ENCODE measurements at regions not wholly inside any gene's neighbourhood (a gene's known extent, or its start where the extent isn't known, plus 50 kb on each side); places are given as distances from the start of the nearest gene placed in this dataset.

- Mint-ChIP-seq H3K4me3 (no peak overlapping the region), H3K9me3 (peaks cover 7% of the 10 kb centered on the region), H3K36me3 (ENCODE audit: insufficient read depth) (no peaks in the 10 kb centered on the region), H3K27me3 (no peaks in the 10 kb centered on the region), H3K27ac (ENCODE audit: low read depth) (no peak overlapping the region), H3K4me1 (no peaks in the 10 kb centered on the region)
- no peak for DNase-seq (ENCODE audit: low spot score in 2 of 2)
- ATAC-seq (replicated peaks; ENCODE audit: extremely low read depth, poor library complexity, severe bottlenecking) = no peak
Observed at GRCh38 chr18:42137693-42138375, 182.8 kb downstream of the PIK3C3 start.

GRCh38 chr18:42141439-42141838 lies 186.4 kb downstream of the PIK3C3 start:
- Mint-ChIP-seq H3K36me3 (ENCODE audit: insufficient read depth) (no peaks in the 10 kb centered on the region), H3K27ac (ENCODE audit: low read depth) (no peak overlapping the region), H3K4me1 (no peaks in the 10 kb centered on the region)

GRCh38 chr18:42155024-42155423 lies 200.0 kb downstream of the PIK3C3 start:
- Mint-ChIP-seq H3K36me3 (ENCODE audit: insufficient read depth) (no peaks in the 10 kb centered on the region), H3K4me3 (no peak overlapping the region), H3K4me1 (no peaks in the 10 kb centered on the region), H3K27ac (ENCODE audit: low read depth) (no peak overlapping the region), H3K27me3 (no peaks in the 10 kb centered on the region), H3K9me3 (no peaks in the 10 kb centered on the region)
- ATAC-seq (replicated peaks; ENCODE audit: extremely low read depth, poor library complexity, severe bottlenecking) = no peak
- no peak for DNase-seq (ENCODE audit: low spot score in 2 of 2)

More at GRCh38 chr18:42141439-42141838, 186.4 kb downstream of the PIK3C3 start:
- no peak overlapping the region for H3K4me3 Mint-ChIP-seq
- no peaks in the 10 kb centered on the region for H3K27me3 Mint-ChIP-seq
- peaks cover 7% of the 10 kb centered on the region for H3K9me3 Mint-ChIP-seq
- no peak for DNase-seq (ENCODE audit: low spot score in 2 of 2)
- ATAC-seq (replicated peaks; ENCODE audit: extremely low read depth, poor library complexity, severe bottlenecking) = no peak

DNA sequence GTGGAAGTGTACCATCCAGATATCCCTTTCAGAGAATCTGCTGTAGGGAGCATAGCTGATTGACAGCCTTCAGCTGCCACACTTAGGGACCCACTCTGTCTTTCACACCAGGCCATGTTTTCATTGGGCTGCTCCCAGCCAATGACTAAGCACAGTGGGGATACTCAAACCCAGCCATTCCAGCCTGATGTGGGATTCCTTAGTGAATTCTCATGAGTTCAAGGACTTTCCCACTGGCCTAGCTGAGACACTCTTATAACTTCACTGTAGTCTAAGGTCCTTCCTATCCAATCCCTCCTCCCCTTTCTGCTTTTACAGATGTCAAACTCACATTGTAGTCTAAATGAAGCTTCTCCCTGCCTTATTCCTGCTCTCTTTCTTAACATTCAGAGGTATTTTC lies 201.2 kb downstream of the PIK3C3 start:
- Mint-ChIP-seq H3K27ac (ENCODE audit: low read depth) (no peak overlapping the region), H3K9me3 (no peaks in the 10 kb centered on the region), H3K36me3 (ENCODE audit: insufficient read depth) (no peaks in the 10 kb centered on the region), H3K4me1 (no peaks in the 10 kb centered on the region), H3K27me3 (no peaks in the 10 kb centered on the region), H3K4me3 (no peak overlapping the region)
- no peak for DNase-seq (ENCODE audit: low spot score in 2 of 2)
- ATAC-seq (replicated peaks; ENCODE audit: extremely low read depth, poor library complexity, severe bottlenecking) = no peak

- Mint-ChIP-seq H3K9me3 (no peaks in the 10 kb centered on the region), H3K4me1 (no peaks in the 10 kb centered on the region), H3K36me3 (ENCODE audit: insufficient read depth) (no peaks in the 10 kb centered on the region), H3K4me3 (no peak overlapping the region), H3K27ac (ENCODE audit: low read depth) (no peak overlapping the region), H3K27me3 (no peaks in the 10 kb centered on the region)
- ATAC-seq (replicated peaks; ENCODE audit: extremely low read depth, poor library complexity, severe bottlenecking) (no peak), DNase-seq (ENCODE audit: low spot score in 2 of 2) (no peak)
Observed at GRCh38 chr18:42157420-42157819, 202.4 kb downstream of the PIK3C3 start.

- no peaks in the 10 kb centered on the region for H3K27me3 Mint-ChIP-seq
- no peak for DNase-seq (ENCODE audit: low spot score in 2 of 2)
- H3K4me3 Mint-ChIP-seq = no peak overlapping the region
- H3K27ac Mint-ChIP-seq (ENCODE audit: low read depth) = no peak overlapping the region
- H3K4me1 Mint-ChIP-seq = no peaks in the 10 kb centered on the region
- no peaks in the 10 kb centered on the region for H3K36me3 Mint-ChIP-seq (ENCODE audit: insufficient read depth)
- no peaks in the 10 kb centered on the region for H3K9me3 Mint-ChIP-seq
- no peak for ATAC-seq (replicated peaks; ENCODE audit: extremely low read depth, poor library complexity, severe bottlenecking)
Observed at GRCh38 chr18:42157878-42158277, 202.8 kb downstream of the PIK3C3 start.

DNA sequence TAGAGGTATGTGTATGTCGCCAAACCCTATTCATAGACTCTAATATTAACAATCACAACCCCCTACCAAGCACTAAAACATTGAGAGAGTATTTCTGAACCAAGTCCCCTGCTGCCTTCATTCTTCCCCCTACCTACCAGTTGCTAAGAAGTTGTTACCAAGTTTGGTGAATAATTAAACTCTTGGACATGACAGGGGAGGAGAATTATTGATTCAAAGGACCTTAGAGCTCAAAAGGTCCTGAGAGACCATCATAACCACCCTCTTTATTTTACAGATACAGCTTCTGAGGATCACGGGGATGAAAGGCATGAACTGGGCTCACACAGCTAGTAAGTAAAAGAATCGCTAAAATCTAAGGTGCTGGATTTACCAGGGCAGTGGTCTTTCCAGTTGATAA lies 204.1 kb downstream of the PIK3C3 start:
- Mint-ChIP-seq H3K4me3 (no peak overlapping the region), H3K9me3 (no peaks in the 10 kb centered on the region), H3K27ac (ENCODE audit: low read depth) (no peak overlapping the region), H3K4me1 (no peaks in the 10 kb centered on the region), H3K27me3 (no peaks in the 10 kb centered on the region), H3K36me3 (ENCODE audit: insufficient read depth) (no peaks in the 10 kb centered on the region)
- no peak for ATAC-seq (replicated peaks; ENCODE audit: extremely low read depth, poor library complexity, severe bottlenecking)
- DNase-seq (ENCODE audit: low spot score in 2 of 2) = no peak

GRCh38 chr18:42163321-42163720 lies 208.3 kb downstream of the PIK3C3 start:
- Mint-ChIP-seq H3K9me3 (no peaks in the 10 kb centered on the region), H3K27ac (ENCODE audit: low read depth) (no peak overlapping the region), H3K27me3 (no peaks in the 10 kb centered on the region), H3K4me1 (no peaks in the 10 kb centered on the region), H3K4me3 (no peak overlapping the region), H3K36me3 (ENCODE audit: insufficient read depth) (no peaks in the 10 kb centered on the region)
- ATAC-seq (replicated peaks; ENCODE audit: extremely low read depth, poor library complexity, severe bottlenecking) = no peak
- DNase-seq (ENCODE audit: low spot score in 2 of 2) = no peak

DNA sequence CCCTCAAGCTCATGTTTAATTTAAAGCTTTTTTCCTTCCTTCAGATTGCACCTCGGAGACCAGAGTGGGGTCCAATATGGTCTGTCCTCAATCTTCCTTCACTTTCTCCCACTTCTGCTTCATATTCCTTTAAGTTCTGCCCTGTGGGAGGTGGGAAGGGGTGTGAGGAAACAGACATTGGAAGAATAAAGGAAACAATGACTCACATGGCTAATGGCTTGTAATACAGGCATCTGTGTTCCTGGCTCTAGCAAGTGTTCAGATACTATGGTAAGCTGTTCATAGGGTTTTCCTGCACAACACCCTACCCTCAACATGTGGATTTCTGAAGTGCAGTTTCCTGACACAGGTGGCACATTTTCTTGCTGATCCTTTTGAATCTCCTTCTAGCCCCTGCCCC lies 209.5 kb downstream of the PIK3C3 start:
- ATAC-seq (replicated peaks; ENCODE audit: extremely low read depth, poor library complexity, severe bottlenecking) (no peak), DNase-seq (ENCODE audit: low spot score in 2 of 2) (no peak)
- Mint-ChIP-seq H3K36me3 (ENCODE audit: insufficient read depth) (no peaks in the 10 kb centered on the region), H3K27me3 (no peaks in the 10 kb centered on the region), H3K4me1 (no peaks in the 10 kb centered on the region), H3K27ac (ENCODE audit: low read depth) (no peak overlapping the region), H3K4me3 (no peak overlapping the region), H3K9me3 (no peaks in the 10 kb centered on the region)

DNA sequence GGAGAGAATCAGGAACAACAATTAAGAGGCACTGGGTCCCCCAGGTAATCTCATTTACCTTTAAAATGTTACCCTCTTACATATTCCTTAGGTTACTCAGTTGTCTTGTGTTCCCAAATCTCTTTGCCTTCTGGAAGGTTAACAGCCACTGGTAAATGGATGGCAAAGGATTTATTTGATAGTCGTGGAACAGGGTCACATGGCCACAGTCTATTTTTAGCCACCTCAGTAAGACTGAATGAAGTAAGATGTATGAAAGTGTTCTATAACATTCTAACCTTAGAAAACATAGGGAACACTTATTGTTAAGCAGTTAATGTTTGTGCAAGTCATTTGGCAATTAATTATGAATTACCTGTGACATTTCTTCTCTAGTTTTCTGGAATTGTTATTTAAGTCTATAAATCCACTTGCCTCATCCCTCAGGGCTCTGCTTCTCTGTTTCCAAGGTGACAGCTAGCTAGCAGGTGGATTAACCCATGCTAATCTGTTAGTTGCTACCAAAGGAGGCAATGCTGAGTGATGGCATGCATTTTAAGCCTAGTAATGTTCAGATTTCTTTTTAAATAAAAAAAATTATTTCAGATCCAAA lies 211.0 kb downstream of the PIK3C3 start:
- no peak overlapping the region for H3K27ac Mint-ChIP-seq (ENCODE audit: low read depth)
- H3K27me3 Mint-ChIP-seq = no peaks in the 10 kb centered on the region
- no peaks in the 10 kb centered on the region for H3K36me3 Mint-ChIP-seq (ENCODE audit: insufficient read depth)

GRCh38 chr18:42168487-42168886 lies 213.5 kb downstream of the PIK3C3 start:
- DNase-seq (ENCODE audit: low spot score in 2 of 2) = no peak
- no peak for ATAC-seq (replicated peaks; ENCODE audit: extremely low read depth, poor library complexity, severe bottlenecking)
- Mint-ChIP-seq H3K9me3 (no peaks in the 10 kb centered on the region), H3K27ac (ENCODE audit: low read depth) (no peak overlapping the region), H3K4me1 (no peaks in the 10 kb centered on the region), H3K27me3 (no peaks in the 10 kb centered on the region), H3K36me3 (ENCODE audit: insufficient read depth) (no peaks in the 10 kb centered on the region), H3K4me3 (no peak overlapping the region)

More for the DNA sequence above, 211.0 kb downstream of the PIK3C3 start:
- Mint-ChIP-seq H3K4me3 (no peak overlapping the region), H3K4me1 (no peaks in the 10 kb centered on the region), H3K9me3 (no peaks in the 10 kb centered on the region)
- ATAC-seq (replicated peaks; ENCODE audit: extremely low read depth, poor library complexity, severe bottlenecking) (no peak), DNase-seq (ENCODE audit: low spot score in 2 of 2) (no peak)

DNA sequence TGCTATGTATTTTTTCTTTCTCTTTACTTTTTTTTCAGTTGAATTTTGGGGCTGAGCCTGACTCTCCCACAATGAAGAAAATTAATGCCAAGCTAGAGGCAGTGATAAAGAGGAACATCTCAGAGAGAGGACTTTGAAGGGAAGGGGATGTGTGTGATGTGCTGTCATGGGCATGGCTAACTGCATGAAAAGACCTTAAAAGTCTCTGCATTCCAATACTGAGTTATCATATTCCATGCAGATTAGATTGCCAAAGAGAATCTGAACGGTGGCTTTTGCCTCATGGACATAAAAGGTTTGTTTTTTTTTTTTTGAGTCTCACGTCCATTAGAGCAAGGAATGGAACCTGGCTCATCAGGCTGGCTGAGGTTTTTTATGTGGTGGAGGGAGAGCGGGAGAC lies 213.9 kb downstream of the PIK3C3 start:
- H3K4me3 Mint-ChIP-seq = no peak overlapping the region
- H3K27ac Mint-ChIP-seq (ENCODE audit: low read depth) = no peak overlapping the region
- H3K36me3 Mint-ChIP-seq (ENCODE audit: insufficient read depth) = no peaks in the 10 kb centered on the region
- no peaks in the 10 kb centered on the region for H3K4me1 Mint-ChIP-seq
- no peak for ATAC-seq (replicated peaks; ENCODE audit: extremely low read depth, poor library complexity, severe bottlenecking)
- no peaks in the 10 kb centered on the region for H3K9me3 Mint-ChIP-seq
- no peaks in the 10 kb centered on the region for H3K27me3 Mint-ChIP-seq
- no peak for DNase-seq (ENCODE audit: low spot score in 2 of 2)

- Mint-ChIP-seq H3K4me3 (no peak overlapping the region), H3K27ac (ENCODE audit: low read depth) (no peak overlapping the region), H3K9me3 (no peaks in the 10 kb centered on the region), H3K4me1 (no peaks in the 10 kb centered on the region), H3K36me3 (ENCODE audit: insufficient read depth) (peaks cover 2% of the 10 kb centered on the region), H3K27me3 (no peaks in the 10 kb centered on the region)
- DNase-seq (ENCODE audit: low spot score in 2 of 2) = no peak
- ATAC-seq (replicated peaks; ENCODE audit: extremely low read depth, poor library complexity, severe bottlenecking) = no peak
Observed at GRCh38 chr18:42174909-42175308, 219.9 kb downstream of the PIK3C3 start.

All from central memory CD8-positive, alpha-beta T cell (primary cell).